ENCODE measurements at regions not wholly inside any gene's neighbourhood (a gene's known extent, or its start where the extent isn't known, plus 50 kb on each side); places are given as distances from the start of the nearest gene placed in this dataset.
A peak's percentile ranks its signal among the peaks of the same experiment; 100 is the strongest.

- H3K9me3 ChIP-seq (ENCODE audit: control insufficient read depth, insufficient read depth, low read depth, low read length): no peaks in the 10 kb centered on the region
- no peaks in the 10 kb centered on the region for H3K27me3 ChIP-seq (ENCODE audit: control insufficient read depth, insufficient read depth, low read length)
- in situ Hi-C loops (cut with HindIII; ENCODE audit: low pct_unique_long_range_greater_than_20kb, low sequenced_read_pairs) (no loop called here), intact Hi-C loops (cut with micrococcal nuclease; ENCODE audit: unreplicated experiment) (no loop called here)
- H3K4me1 ChIP-seq (ENCODE audit: control insufficient read depth, insufficient read depth, low read length): no peaks in the 10 kb centered on the region; the same call in 1 of the 2 replicates
- no peak overlapping the region for H3K27ac ChIP-seq (ENCODE audit: low read length)
- CTCF ChIA-PET: no interaction called here
- ATAC-seq: no peak
- no TSS peak for BruUV-seq (replicated peaks)
- H3K36me3 ChIP-seq (ENCODE audit: control insufficient read depth, insufficient read depth, low read length): no peaks in the 10 kb centered on the region
- no peak for TF ChIP-seq CTCF (IDR thresholded peaks at IDR 0.05)
- no peak for TF ChIP-seq REST (IDR thresholded peaks at IDR 0.05; ENCODE audit: insufficient read depth in 1 of 2, low read depth in 2 of 2, low read length in 1 of 2)
- DNase-seq (ENCODE audit: low read depth, low spot score): no peak
- POLR2A ChIA-PET: interaction anchor here (0.7 kb wide), 1 partner anchor 537 kb away, joined by 3 read pairs; no protein-coding TSS in a partner anchor
- peak overlapping the region in 1 of 2 experiments; percentile 32; a peak in 3 of 4 replicates for H3K4me3 ChIP-seq (ENCODE audit: low read depth in 2 of 2, low read length in 2 of 2)
These were observed 90.9 kb upstream of the BMPER start for GRCh38 chr7:33814400-33814799.

GRCh38 chr7:33814936-33815335 is 90.4 kb upstream of the BMPER start:
- ATAC-seq: no peak
- DNase-seq (ENCODE audit: low read depth, low spot score): no peak
- Histone ChIP-seq H3K36me3 (ENCODE audit: control insufficient read depth, insufficient read depth, low read length) (no peaks in the 10 kb centered on the region), H3K9me3 (ENCODE audit: control insufficient read depth, insufficient read depth, low read depth, low read length) (no peaks in the 10 kb centered on the region), H3K27me3 (ENCODE audit: control insufficient read depth, insufficient read depth, low read length) (no peaks in the 10 kb centered on the region), H3K4me1 (ENCODE audit: control insufficient read depth, insufficient read depth, low read length) (no peaks in the 10 kb centered on the region; the same call in 1 of the 2 replicates), H3K4me3 (ENCODE audit: low read depth in 2 of 2, low read length in 2 of 2) (no peak overlapping the region), H3K27ac (ENCODE audit: low read length) (no peak overlapping the region)
- ChIA-PET POLR2A (interaction anchor here (0.7 kb wide), 1 partner anchor 537 kb away, joined by 3 read pairs; no protein-coding TSS in a partner anchor), CTCF (no interaction called here)
- no TSS peak for BruUV-seq (replicated peaks)
- TF ChIP-seq SIN3A (IDR thresholded peaks at IDR 0.05; ENCODE audit: borderline replicate concordance, insufficient read depth, low read depth, low read length) (no peak), REST (IDR thresholded peaks at IDR 0.05; ENCODE audit: insufficient read depth in 1 of 2, low read depth in 2 of 2, low read length in 1 of 2) (no peak), POLR2AphosphoS5 (IDR thresholded peaks at IDR 0.05; ENCODE audit: low read depth, low read length) (no peak), TCF7L2 (IDR thresholded peaks at IDR 0.05; ENCODE audit: low read depth, low read length) (no peak), CTCF (IDR thresholded peaks at IDR 0.05) (no peak)
- in situ Hi-C loops (cut with HindIII; ENCODE audit: low pct_unique_long_range_greater_than_20kb, low sequenced_read_pairs): no loop called here
- intact Hi-C loops (cut with micrococcal nuclease; ENCODE audit: unreplicated experiment): no loop called here
